Endothelial cell of umbilical vein (primary cell): ENCODE measurements at regions not wholly inside any gene's neighbourhood (a gene's known extent, or its start where the extent isn't known, plus 50 kb on each side); places are given as distances from the start of the nearest gene placed in this dataset.

Source experiments
- EZH2 ChIP-seq: IDR thresholded peaks from 2 replicates; pipeline ENCODE4 v1.6.1; 2012; ENCODE audit warnings: borderline replicate concordance, low read depth, mild to moderate bottlenecking, moderate library complexity, low read length, inconsistent platforms; ENCODE audit not compliant: severe bottlenecking
- JUN ChIP-seq: IDR thresholded peaks from 2 replicates; pipeline ENCODE4 v1.6.1; 2011; ENCODE audit warnings: borderline replicate concordance, low read depth; ENCODE audit not compliant: insufficient read length, insufficient read depth
- MYC ChIP-seq: IDR thresholded peaks from one replicate; pipeline ENCODE4 v1.6.1; 2011; ENCODE audit warnings: mild to moderate bottlenecking, low read depth, low read length
- TF ChIP-seq, protein P1 (sequence below), 2 donors: IDR thresholded peaks; 1 replicate in 1 of 2; 2 replicates in 1 of 2; pipeline ENCODE4 v1.5.1; 2011; ENCODE audit warnings: low read length in 2 of 2, mild to moderate bottlenecking in 2 of 2, moderate library complexity in 2 of 2, control low read depth in 1 of 2, inconsistent platforms in 1 of 2, low read depth in 1 of 2; ENCODE audit not compliant: insufficient read depth in 1 of 2; ENCODE audit errors: extremely low read depth in 1 of 2

DNA sequence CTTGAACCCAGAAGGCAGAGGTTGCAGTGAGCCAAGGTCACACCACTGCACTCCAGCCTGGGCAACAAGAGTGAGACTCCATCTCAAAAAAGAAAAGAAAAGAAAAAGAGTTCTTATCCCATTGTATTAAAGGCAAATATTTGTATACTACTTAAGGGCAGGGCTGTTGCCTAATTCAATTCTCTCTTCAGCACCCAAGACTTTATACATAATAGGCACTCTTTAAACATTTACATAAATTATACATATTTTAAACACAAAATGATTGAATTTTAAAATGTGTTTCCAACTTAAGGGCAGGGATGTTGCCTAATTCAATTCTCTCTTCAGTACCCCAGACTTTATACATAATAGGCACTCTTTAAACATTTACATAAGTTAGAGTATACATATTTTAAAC lies 424.3 kb upstream of the ARID1B start:
- TF ChIP-seq, protein P1, sequence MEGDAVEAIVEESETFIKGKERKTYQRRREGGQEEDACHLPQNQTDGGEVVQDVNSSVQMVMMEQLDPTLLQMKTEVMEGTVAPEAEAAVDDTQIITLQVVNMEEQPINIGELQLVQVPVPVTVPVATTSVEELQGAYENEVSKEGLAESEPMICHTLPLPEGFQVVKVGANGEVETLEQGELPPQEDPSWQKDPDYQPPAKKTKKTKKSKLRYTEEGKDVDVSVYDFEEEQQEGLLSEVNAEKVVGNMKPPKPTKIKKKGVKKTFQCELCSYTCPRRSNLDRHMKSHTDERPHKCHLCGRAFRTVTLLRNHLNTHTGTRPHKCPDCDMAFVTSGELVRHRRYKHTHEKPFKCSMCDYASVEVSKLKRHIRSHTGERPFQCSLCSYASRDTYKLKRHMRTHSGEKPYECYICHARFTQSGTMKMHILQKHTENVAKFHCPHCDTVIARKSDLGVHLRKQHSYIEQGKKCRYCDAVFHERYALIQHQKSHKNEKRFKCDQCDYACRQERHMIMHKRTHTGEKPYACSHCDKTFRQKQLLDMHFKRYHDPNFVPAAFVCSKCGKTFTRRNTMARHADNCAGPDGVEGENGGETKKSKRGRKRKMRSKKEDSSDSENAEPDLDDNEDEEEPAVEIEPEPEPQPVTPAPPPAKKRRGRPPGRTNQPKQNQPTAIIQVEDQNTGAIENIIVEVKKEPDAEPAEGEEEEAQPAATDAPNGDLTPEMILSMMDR (IDR thresholded peaks at IDR 0.05; ENCODE audit: extremely low read depth in 1 of 2, insufficient read depth in 1 of 2, low read depth in 1 of 2, low read length in 2 of 2) = no peak
- no peak for TF ChIP-seq EZH2
- TF ChIP-seq JUN = no peak
- TF ChIP-seq MYC = no peak
